ENCODE measurements at regions not wholly inside any gene's neighbourhood (a gene's known extent, or its start where the extent isn't known, plus 50 kb on each side); places are given as distances from the start of the nearest gene placed in this dataset.

DNA sequence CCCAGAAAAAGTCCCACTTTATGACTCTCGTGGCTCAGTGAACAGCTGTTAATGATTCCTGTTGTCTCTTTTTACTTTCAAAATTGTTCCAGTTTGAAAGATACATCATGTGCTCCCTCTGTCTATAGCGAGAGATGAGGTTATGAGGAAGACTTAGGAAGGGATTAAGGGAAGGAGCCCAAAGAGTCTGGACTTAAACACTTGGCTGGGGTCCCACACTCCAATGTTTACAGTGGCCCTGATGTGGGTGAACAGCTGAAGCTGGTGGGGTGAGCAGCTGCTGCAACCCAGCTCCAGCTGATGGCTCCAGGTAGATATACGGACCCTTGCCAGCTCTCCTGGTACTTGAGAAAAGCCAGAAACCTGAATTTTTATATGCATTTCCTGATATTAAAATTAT is 84.5 kb upstream of the PLET1 start:
- Histone ChIP-seq H3K4me2 (replicated peaks; ENCODE audit: extremely low read depth, low read length, poor library complexity, severe bottlenecking) (no peak overlapping the region), H3K9ac (ENCODE audit: insufficient read depth, low read length, poor library complexity, severe bottlenecking) (no peak overlapping the region), H3K36me3 (replicated peaks in 1 of 2; ENCODE audit: control insufficient read depth in 1 of 2, insufficient read depth in 2 of 2, low read length in 2 of 2) (no peaks in the 10 kb centered on the region), H3K4me1 (ENCODE audit: control insufficient read depth in 1 of 2, insufficient read depth in 2 of 2, low read length in 2 of 2) (no peaks in the 10 kb centered on the region), H3K27me3 (ENCODE audit: control insufficient read depth in 2 of 2, insufficient read depth in 2 of 2, low read length in 2 of 2) (no peaks in the 10 kb centered on the region), H3K9me3 (replicated peaks in 1 of 2; ENCODE audit: control insufficient read depth in 1 of 2, insufficient read depth in 1 of 2, low read length in 2 of 2) (no peaks in the 10 kb centered on the region), H2AFZ (ENCODE audit: insufficient read depth, low read depth, low read length, poor library complexity, severe bottlenecking) (no peak overlapping the region), H4K20me1 (ENCODE audit: insufficient read depth, low read length) (no peaks in the 10 kb centered on the region), H3K27ac (ENCODE audit: low read depth in 1 of 2, low read length in 2 of 2) (no peak overlapping the region), H3K4me3 (replicated peaks in 1 of 3; ENCODE audit: low read depth in 2 of 3, low read length in 3 of 3) (no peak overlapping the region), H3K79me2 (ENCODE audit: insufficient read depth, low read length) (no peaks in the 10 kb centered on the region)
- H3K9me3 Mint-ChIP-seq, result no peaks in the 10 kb centered on the region
- DNase-seq, result no peak
- TF ChIP-seq, protein P1, sequence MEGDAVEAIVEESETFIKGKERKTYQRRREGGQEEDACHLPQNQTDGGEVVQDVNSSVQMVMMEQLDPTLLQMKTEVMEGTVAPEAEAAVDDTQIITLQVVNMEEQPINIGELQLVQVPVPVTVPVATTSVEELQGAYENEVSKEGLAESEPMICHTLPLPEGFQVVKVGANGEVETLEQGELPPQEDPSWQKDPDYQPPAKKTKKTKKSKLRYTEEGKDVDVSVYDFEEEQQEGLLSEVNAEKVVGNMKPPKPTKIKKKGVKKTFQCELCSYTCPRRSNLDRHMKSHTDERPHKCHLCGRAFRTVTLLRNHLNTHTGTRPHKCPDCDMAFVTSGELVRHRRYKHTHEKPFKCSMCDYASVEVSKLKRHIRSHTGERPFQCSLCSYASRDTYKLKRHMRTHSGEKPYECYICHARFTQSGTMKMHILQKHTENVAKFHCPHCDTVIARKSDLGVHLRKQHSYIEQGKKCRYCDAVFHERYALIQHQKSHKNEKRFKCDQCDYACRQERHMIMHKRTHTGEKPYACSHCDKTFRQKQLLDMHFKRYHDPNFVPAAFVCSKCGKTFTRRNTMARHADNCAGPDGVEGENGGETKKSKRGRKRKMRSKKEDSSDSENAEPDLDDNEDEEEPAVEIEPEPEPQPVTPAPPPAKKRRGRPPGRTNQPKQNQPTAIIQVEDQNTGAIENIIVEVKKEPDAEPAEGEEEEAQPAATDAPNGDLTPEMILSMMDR (IDR thresholded peaks at IDR 0.05), result no peak
- WGBS (ENCODE audit: insufficient coverage), result 100% methylated on average over 2 of the region's 3 CpGs
- intact Hi-C loops (cut with micrococcal nuclease), result no loop called here
- no peak overlapping the region for H3K27ac Mint-ChIP-seq
- H3K4me3 Mint-ChIP-seq, result no peak overlapping the region
- no peaks in the 10 kb centered on the region for H3K36me3 Mint-ChIP-seq
- H3K4me1 Mint-ChIP-seq, result no peaks in the 10 kb centered on the region
- H3K27me3 Mint-ChIP-seq (ENCODE audit: low read depth in 3 of 3), result peaks cover 0 to 2% (median 2%) of the 10 kb centered on the region in 3 donors

DNA sequence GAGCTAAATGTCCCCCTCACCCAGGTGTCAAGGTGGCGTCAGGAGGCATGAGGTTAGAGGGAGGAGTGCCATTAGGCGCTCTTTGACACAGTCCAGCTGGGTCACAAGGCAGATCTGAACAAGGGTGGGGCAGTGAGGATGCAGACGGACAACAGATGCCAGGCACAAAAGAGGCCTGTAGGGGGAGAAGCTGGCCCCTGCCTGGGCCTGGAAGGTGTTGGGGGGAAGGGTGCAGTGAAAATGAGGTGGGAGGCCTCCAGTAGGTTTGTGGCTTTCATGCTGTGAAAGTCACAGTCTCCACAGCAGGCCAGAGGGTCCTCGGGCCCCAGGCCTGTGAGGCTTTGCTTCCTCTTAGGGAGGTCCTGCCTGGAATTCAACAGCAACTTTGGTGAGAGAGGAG is 85.0 kb upstream of the PLET1 start:
- Mint-ChIP-seq H3K4me1 (no peaks in the 10 kb centered on the region), H3K36me3 (no peaks in the 10 kb centered on the region), H3K4me3 (no peak overlapping the region), H3K27me3 (ENCODE audit: low read depth in 3 of 3) (peaks cover 0 to 2% (median 0%) of the 10 kb centered on the region in 3 donors), H3K27ac (no peak overlapping the region), H3K9me3 (no peaks in the 10 kb centered on the region)
- H3K27ac ChIP-seq (ENCODE audit: low read depth in 1 of 2, low read length in 2 of 2), result no peak overlapping the region
- 68% methylated on average over 4 of the region's 4 CpGs for WGBS (ENCODE audit: insufficient coverage)
- no peaks in the 10 kb centered on the region for H3K27me3 ChIP-seq (ENCODE audit: control insufficient read depth in 2 of 2, insufficient read depth in 2 of 2, low read length in 2 of 2)
- no peaks in the 10 kb centered on the region for H3K9me3 ChIP-seq (replicated peaks in 1 of 2; ENCODE audit: control insufficient read depth in 1 of 2, insufficient read depth in 1 of 2, low read length in 2 of 2)
- H4K20me1 ChIP-seq (ENCODE audit: insufficient read depth, low read length), result no peaks in the 10 kb centered on the region
- intact Hi-C loops (cut with micrococcal nuclease), result no loop called here
- TF ChIP-seq, protein P1 (IDR thresholded peaks at IDR 0.05), result no peak
- no peaks in the 10 kb centered on the region for H3K36me3 ChIP-seq (replicated peaks in 1 of 2; ENCODE audit: control insufficient read depth in 1 of 2, insufficient read depth in 2 of 2, low read length in 2 of 2)
- no peak overlapping the region for H3K9ac ChIP-seq (ENCODE audit: insufficient read depth, low read length, poor library complexity, severe bottlenecking)
- no peaks in the 10 kb centered on the region for H3K79me2 ChIP-seq (ENCODE audit: insufficient read depth, low read length)
- no peak overlapping the region for H3K4me3 ChIP-seq (replicated peaks in 1 of 3; ENCODE audit: low read depth in 2 of 3, low read length in 3 of 3)
- H3K4me1 ChIP-seq (ENCODE audit: control insufficient read depth in 1 of 2, insufficient read depth in 2 of 2, low read length in 2 of 2), result no peaks in the 10 kb centered on the region
- H3K4me2 ChIP-seq (replicated peaks; ENCODE audit: extremely low read depth, low read length, poor library complexity, severe bottlenecking), result no peak overlapping the region
- no peak for DNase-seq
- H2AFZ ChIP-seq (ENCODE audit: insufficient read depth, low read depth, low read length, poor library complexity, severe bottlenecking), result no peak overlapping the region
